Mesodermal cell (in vitro differentiated cells): ENCODE measurements at regions not wholly inside any gene's neighbourhood (a gene's known extent, or its start where the extent isn't known, plus 50 kb on each side); places are given as distances from the start of the nearest gene placed in this dataset.

ENCODE experiments used
- H3K27ac ChIP-seq: 2 replicates; pipeline ENCODE4 v1.7.0; 2013; ENCODE audit warnings: mild to moderate bottlenecking, low read depth, low read length, moderate library complexity; ENCODE audit not compliant: severe bottlenecking
- H3K36me3 ChIP-seq: 2 replicates; pipeline ENCODE4 v1.7.1; 2013; ENCODE audit warnings: mild to moderate bottlenecking, low read length, moderate library complexity; ENCODE audit not compliant: control insufficient read depth, insufficient read depth
- H3K4me1 ChIP-seq: one replicate; pipeline ENCODE4 v1.7.1; 2013; ENCODE audit warnings: mild to moderate bottlenecking, low read length; ENCODE audit not compliant: insufficient read depth, control insufficient read depth, poor library complexity, severe bottlenecking
- H3K4me3 ChIP-seq: 2 replicates; pipeline ENCODE4 v1.7.0; 2013; ENCODE audit warnings: low read length, control low read depth, mild to moderate bottlenecking; ENCODE audit not compliant: insufficient read depth, poor library complexity, severe bottlenecking; ENCODE audit errors: extremely low read depth
- H3K9me3 ChIP-seq: 2 replicates; pipeline ENCODE4 v1.7.1; 2013; ENCODE audit warnings: mild to moderate bottlenecking, low read length, moderate library complexity; ENCODE audit not compliant: control insufficient read depth
- WGBS, 2 experiments: methylation state at CpG; one replicate each; pipeline ENCODE4 v1.1.5; 2013; ENCODE audit warnings: missing lambda C conversion rate in 2 of 2; ENCODE audit not compliant: insufficient coverage in 2 of 2; 5-methylcytosine and 5-hydroxymethylcytosine counted together

GRCh38 chr17:77473615-77474226 is 333.0 kb downstream of the SEC14L1 start:
- H3K36me3 ChIP-seq, result peaks cover 40% of the 10 kb centered on the region
- peak overlapping the region; percentile 95 for H3K27ac ChIP-seq
- H3K4me1 ChIP-seq, result peaks cover 86% of the 10 kb centered on the region
- no peaks in the 10 kb centered on the region for H3K9me3 ChIP-seq
- WGBS, 2 experiments, result 73 to 79% methylated on average over 3 of the region's 6 CpGs
- no peak overlapping the region for H3K4me3 ChIP-seq

GRCh38 chr17:77474292-77474988 is 333.7 kb downstream of the SEC14L1 start:
- 93% methylated on average over 11 of the region's 12 CpGs for WGBS, 2 experiments
- no peaks in the 10 kb centered on the region for H3K9me3 ChIP-seq
- H3K4me1 ChIP-seq, result peaks cover 88% of the 10 kb centered on the region
- peak overlapping the region; percentile 59 for H3K27ac ChIP-seq
- no peak overlapping the region for H3K4me3 ChIP-seq
- H3K36me3 ChIP-seq, result peaks cover 33% of the 10 kb centered on the region

GRCh38 chr17:77475016-77475976 is 334.5 kb downstream of the SEC14L1 start:
- 82 to 87% methylated on average over 18 to 20 of the region's 27 CpGs for WGBS, 2 experiments
- Histone ChIP-seq H3K36me3 (peaks cover 26% of the 10 kb centered on the region), H3K27ac (peak overlapping the region; percentile 59), H3K9me3 (no peaks in the 10 kb centered on the region), H3K4me1 (peaks cover 92% of the 10 kb centered on the region), H3K4me3 (no peak overlapping the region)

GRCh38 chr17:77476006-77476405 is 335.2 kb downstream of the SEC14L1 start:
- peak overlapping the region; percentile 23 for H3K27ac ChIP-seq
- H3K9me3 ChIP-seq, result no peaks in the 10 kb centered on the region
- H3K36me3 ChIP-seq, result peaks cover 30% of the 10 kb centered on the region
- 93 to 97% methylated on average over 6 to 7 of the region's 7 CpGs for WGBS, 2 experiments
- H3K4me3 ChIP-seq, result no peak overlapping the region
- peaks cover 92% of the 10 kb centered on the region for H3K4me1 ChIP-seq

GRCh38 chr17:77476498-77476897 is 335.7 kb downstream of the SEC14L1 start:
- Histone ChIP-seq H3K4me3 (no peak overlapping the region), H3K27ac (peak overlapping the region; percentile 23), H3K9me3 (no peaks in the 10 kb centered on the region), H3K4me1 (peaks cover 94% of the 10 kb centered on the region), H3K36me3 (peaks cover 34% of the 10 kb centered on the region)
- 94 to 97% methylated on average over 7 to 8 of the region's 8 CpGs for WGBS, 2 experiments

- H3K4me3 ChIP-seq, result no peak overlapping the region
- no peaks in the 10 kb centered on the region for H3K9me3 ChIP-seq
- H3K36me3 ChIP-seq, result peaks cover 41% of the 10 kb centered on the region
- H3K27ac ChIP-seq, result peak overlapping the region; percentile 24
- 68 to 79% methylated on average over 14 to 19 of the region's 22 CpGs for WGBS, 2 experiments
- peaks cover 87% of the 10 kb centered on the region for H3K4me1 ChIP-seq
Observed at GRCh38 chr17:77476931-77477805, 336.4 kb downstream of the SEC14L1 start.

GRCh38 chr17:77478281-77478680 is 337.5 kb downstream of the SEC14L1 start:
- no peak overlapping the region for H3K4me3 ChIP-seq
- peak overlapping the region; percentile 24 for H3K27ac ChIP-seq
- H3K36me3 ChIP-seq, result peaks cover 51% of the 10 kb centered on the region
- peaks cover 76% of the 10 kb centered on the region for H3K4me1 ChIP-seq
- 93 to 98% methylated on average over 14 to 16 of the region's 16 CpGs for WGBS, 2 experiments
- H3K9me3 ChIP-seq, result no peaks in the 10 kb centered on the region

GRCh38 chr17:77478899-77479298 is 338.1 kb downstream of the SEC14L1 start:
- peaks cover 53% of the 10 kb centered on the region for H3K36me3 ChIP-seq
- peak overlapping the region; percentile 77 for H3K27ac ChIP-seq
- peaks cover 70% of the 10 kb centered on the region for H3K4me1 ChIP-seq
- WGBS, 2 experiments, result 86 to 91% methylated on average over 10 to 11 of the region's 11 CpGs
- no peaks in the 10 kb centered on the region for H3K9me3 ChIP-seq
- no peak overlapping the region for H3K4me3 ChIP-seq

- H3K36me3 ChIP-seq, result peaks cover 51% of the 10 kb centered on the region
- H3K27ac ChIP-seq, result peak overlapping the region; percentile 77
- no peak overlapping the region for H3K4me3 ChIP-seq
- no peaks in the 10 kb centered on the region for H3K9me3 ChIP-seq
- H3K4me1 ChIP-seq, result peaks cover 64% of the 10 kb centered on the region
- WGBS, 2 experiments, result 67 to 73% methylated on average over 17 to 23 of the region's 26 CpGs
Observed at GRCh38 chr17:77479372-77480198, 338.8 kb downstream of the SEC14L1 start.
